WTC11 (cell line): ENCODE measurements at regions not wholly inside any gene's neighbourhood (a gene's known extent, or its start where the extent isn't known, plus 50 kb on each side); places are given as distances from the start of the nearest gene placed in this dataset.

Experiments used
- ATAC-seq: fragments of 200-7000 bp; cut with Tn5 transposase; 2 replicates; pipeline ENCODE4 v1.10.0; 2021; ENCODE audit warnings: mild to moderate bottlenecking, moderate library complexity
- CTCF ChIA-PET: fragments of 300-600 bp; sonication (Branson Sonifier 250); formaldehyde crosslinking; loops from one replicate; lab custom pipeline; 2021; ENCODE audit warnings: antibody characterized with exemption; lab: Charles Lee
- POLR2A ChIA-PET: fragments of 350-600 bp; sonication (Branson Sonifier 250); formaldehyde crosslinking; loops from one replicate; lab custom pipeline; 2021; ENCODE audit warnings: antibody characterized with exemption; lab: Charles Lee
- DNase-seq: peaks from one replicate; pipeline ENCODE4 v3.0.0; 2021; ENCODE audit warnings: low spot score
- H3K27ac Mint-ChIP-seq: 2 replicates; pipeline ENCODE4 v1.8.0; 2021; ENCODE audit warnings: mixed read lengths
- H3K27me3 Mint-ChIP-seq: 2 replicates; pipeline ENCODE4 v1.8.0; 2021; ENCODE audit warnings: low read depth, mild to moderate bottlenecking, moderate library complexity, mixed read lengths
- H3K36me3 Mint-ChIP-seq: 2 replicates; pipeline ENCODE4 v1.8.0; 2021; ENCODE audit warnings: mixed read lengths
- H3K4me1 Mint-ChIP-seq: 2 replicates; pipeline ENCODE4 v1.8.0; 2022; ENCODE audit warnings: mixed read lengths
- H3K4me3 Mint-ChIP-seq: 2 replicates; pipeline ENCODE4 v1.8.0; 2021; ENCODE audit warnings: mild to moderate bottlenecking, moderate library complexity, mixed read lengths
- H3K9me3 Mint-ChIP-seq: 2 replicates; pipeline ENCODE4 v1.8.0; 2021; ENCODE audit warnings: mixed read lengths
- ELF4 ChIP-seq: sonication (generic); formaldehyde crosslinking; IDR thresholded peaks from 2 replicates; pipeline ENCODE4 v1.8.1; 2022; ENCODE audit warnings: low read depth, mild to moderate bottlenecking, moderate library complexity, missing genetic modification reagents
- FOXJ3 ChIP-seq: sonication (generic); formaldehyde crosslinking; IDR thresholded peaks from 2 replicates; pipeline ENCODE4 v1.9.0; 2021; ENCODE audit warnings: missing genetic modification reagents, mild to moderate bottlenecking, borderline replicate concordance
- FOXK1 ChIP-seq: sonication (generic); formaldehyde crosslinking; IDR thresholded peaks from 2 replicates; pipeline ENCODE4 v1.8.0; 2022; ENCODE audit warnings: mild to moderate bottlenecking, moderate library complexity, missing genetic modification reagents
- GTF2I ChIP-seq: fragments of 250-450 bp; sonication (Bioruptor Pico); conservative IDR thresholded peaks from 2 replicates; pipeline ENCODE4 v1.4.0; 2021; ENCODE audit warnings: mild to moderate bottlenecking
- PRRX2 ChIP-seq: fragments of 250-450 bp; sonication (Bioruptor Pico); IDR thresholded peaks from 2 replicates; pipeline ENCODE4 v1.8.0; 2021; ENCODE audit warnings: mild to moderate bottlenecking
- SMAD3 ChIP-seq: sonication (generic); formaldehyde crosslinking; IDR thresholded peaks from 2 replicates; pipeline ENCODE4 v1.8.0; 2022; ENCODE audit warnings: missing genetic modification reagents, mild to moderate bottlenecking, borderline replicate concordance
- TCF7 ChIP-seq: sonication (generic); formaldehyde crosslinking; IDR thresholded peaks from 2 replicates; pipeline ENCODE4 v1.8.0; 2022; ENCODE audit warnings: mild to moderate bottlenecking, low read depth, missing genetic modification reagents, moderate library complexity
- TEAD1 ChIP-seq: sonication (generic); formaldehyde crosslinking; IDR thresholded peaks from 2 replicates; pipeline ENCODE4 v1.8.0; 2022; ENCODE audit warnings: mild to moderate bottlenecking, missing genetic modification reagents
- TP53 ChIP-seq: sonication (generic); formaldehyde crosslinking; IDR thresholded peaks from 2 replicates; pipeline ENCODE4 v1.8.1; 2023; ENCODE audit warnings: mild to moderate bottlenecking, missing genetic modification reagents
- ZBTB21 ChIP-seq: sonication (generic); formaldehyde crosslinking; IDR thresholded peaks from 2 replicates; pipeline ENCODE4 v1.8.1; 2023; ENCODE audit warnings: mild to moderate bottlenecking, missing genetic modification reagents, borderline replicate concordance
- ZNF423 ChIP-seq: fragments of 250-450 bp; sonication (Bioruptor Pico); IDR thresholded peaks from 2 replicates; pipeline ENCODE4 v2.1.2; 2022; ENCODE audit warnings: mild to moderate bottlenecking, moderate library complexity
- TF ChIP-seq, protein P1 (sequence below): sonication (generic); formaldehyde crosslinking; IDR thresholded peaks from 2 replicates; pipeline ENCODE4 v1.8.1; 2022; ENCODE audit warnings: mild to moderate bottlenecking, moderate library complexity, missing genetic modification reagents
- TF ChIP-seq, protein P2 (sequence below): sonication (generic); formaldehyde crosslinking; IDR thresholded peaks from 2 replicates; pipeline ENCODE4 v1.8.0; 2023; ENCODE audit warnings: missing genetic modification reagents
- TF ChIP-seq, protein P3 (sequence below): fragments of 250-450 bp; sonication (Bioruptor Pico); IDR thresholded peaks from 2 replicates; pipeline ENCODE4 v1.9.0; 2021; ENCODE audit warnings: mild to moderate bottlenecking, borderline replicate concordance
- TF ChIP-seq, protein P4 (sequence below): sonication (generic); formaldehyde crosslinking; IDR thresholded peaks from 2 replicates; pipeline ENCODE4 v1.8.0; 2022; ENCODE audit warnings: mild to moderate bottlenecking, missing genetic modification reagents
- TF ChIP-seq, protein P5 (sequence below): sonication (generic); formaldehyde crosslinking; IDR thresholded peaks from 2 replicates; pipeline ENCODE4 v1.8.1; 2023; ENCODE audit warnings: mild to moderate bottlenecking, missing genetic modification reagents, moderate library complexity
- TF ChIP-seq, protein P6 (sequence below): fragments of 250-450 bp; sonication (Bioruptor Pico); IDR thresholded peaks from 2 replicates; pipeline ENCODE4 v1.9.0; 2021; ENCODE audit warnings: mild to moderate bottlenecking

DNA sequence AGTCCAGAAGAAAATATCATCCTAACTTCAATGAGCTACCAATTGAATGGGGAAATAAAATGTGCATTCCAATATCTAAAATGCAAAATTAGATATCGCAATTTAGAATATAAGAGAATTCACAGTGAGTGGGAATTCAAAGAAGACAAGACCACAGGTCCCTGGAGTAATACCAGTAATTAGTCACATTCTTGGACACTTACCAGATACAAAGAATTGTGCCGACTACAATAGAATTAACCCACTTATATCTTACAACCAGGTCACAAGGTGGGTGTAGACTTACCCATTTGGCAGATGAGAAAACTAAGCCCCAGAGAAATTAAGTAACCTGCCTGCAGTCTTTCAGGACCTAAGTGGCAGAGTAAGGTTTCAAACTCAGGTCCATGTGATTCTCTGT, 84.3 kb upstream of the C1QTNF7 start (continued):
- TF ChIP-seq, protein P1, sequence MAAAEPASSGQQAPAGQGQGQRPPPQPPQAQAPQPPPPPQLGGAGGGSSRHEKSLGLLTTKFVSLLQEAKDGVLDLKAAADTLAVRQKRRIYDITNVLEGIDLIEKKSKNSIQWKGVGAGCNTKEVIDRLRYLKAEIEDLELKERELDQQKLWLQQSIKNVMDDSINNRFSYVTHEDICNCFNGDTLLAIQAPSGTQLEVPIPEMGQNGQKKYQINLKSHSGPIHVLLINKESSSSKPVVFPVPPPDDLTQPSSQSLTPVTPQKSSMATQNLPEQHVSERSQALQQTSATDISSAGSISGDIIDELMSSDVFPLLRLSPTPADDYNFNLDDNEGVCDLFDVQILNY (CRISPR knock-in tag), result no peak

DNA sequence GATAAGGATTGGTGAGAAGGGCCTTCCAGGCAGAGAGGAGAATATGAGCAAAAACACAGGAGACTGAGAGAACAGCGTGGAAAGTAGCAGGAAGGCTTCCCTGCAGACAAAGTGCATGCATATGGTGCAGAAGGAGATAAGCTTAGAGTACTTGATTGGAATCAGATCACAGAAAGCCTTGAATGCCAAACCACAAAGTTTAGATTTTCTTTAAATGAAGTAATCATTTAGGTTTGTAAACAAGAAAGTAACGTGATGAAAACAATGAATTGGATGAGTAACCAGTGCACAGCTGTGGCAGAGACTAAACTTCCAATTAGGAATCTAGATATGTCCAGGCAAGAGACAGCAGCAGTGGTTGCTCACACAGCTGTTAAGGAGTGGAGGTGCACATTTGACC, 83.8 kb upstream of the C1QTNF7 start:
- no peak overlapping the region for H3K27ac Mint-ChIP-seq
- no peak overlapping the region for H3K4me3 Mint-ChIP-seq
- H3K36me3 Mint-ChIP-seq, result no peaks in the 10 kb centered on the region
- CTCF ChIA-PET, result no interaction called here
- ATAC-seq (no peak), DNase-seq (no peak)
- no peaks in the 10 kb centered on the region for H3K9me3 Mint-ChIP-seq
- TF ChIP-seq FOXK1 (CRISPR knock-in tag) (no peak), GTF2I (CRISPR knock-in tag) (no peak), ZBTB21 (CRISPR knock-in tag) (no peak), ZNF423 (no peak), ELF4 (CRISPR knock-in tag) (no peak), PRRX2 (CRISPR knock-in tag) (no peak), TEAD1 (CRISPR knock-in tag) (no peak), FOXJ3 (CRISPR knock-in tag) (no peak), SMAD3 (CRISPR knock-in tag) (no peak), TP53 (CRISPR knock-in tag) (no peak), TCF7 (CRISPR knock-in tag) (no peak)
- TF ChIP-seq, protein P1 (CRISPR knock-in tag), result no peak
- TF ChIP-seq, protein P2, sequence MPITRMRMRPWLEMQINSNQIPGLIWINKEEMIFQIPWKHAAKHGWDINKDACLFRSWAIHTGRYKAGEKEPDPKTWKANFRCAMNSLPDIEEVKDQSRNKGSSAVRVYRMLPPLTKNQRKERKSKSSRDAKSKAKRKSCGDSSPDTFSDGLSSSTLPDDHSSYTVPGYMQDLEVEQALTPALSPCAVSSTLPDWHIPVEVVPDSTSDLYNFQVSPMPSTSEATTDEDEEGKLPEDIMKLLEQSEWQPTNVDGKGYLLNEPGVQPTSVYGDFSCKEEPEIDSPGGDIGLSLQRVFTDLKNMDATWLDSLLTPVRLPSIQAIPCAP (CRISPR knock-in tag), result no peak
- TF ChIP-seq, protein P3, sequence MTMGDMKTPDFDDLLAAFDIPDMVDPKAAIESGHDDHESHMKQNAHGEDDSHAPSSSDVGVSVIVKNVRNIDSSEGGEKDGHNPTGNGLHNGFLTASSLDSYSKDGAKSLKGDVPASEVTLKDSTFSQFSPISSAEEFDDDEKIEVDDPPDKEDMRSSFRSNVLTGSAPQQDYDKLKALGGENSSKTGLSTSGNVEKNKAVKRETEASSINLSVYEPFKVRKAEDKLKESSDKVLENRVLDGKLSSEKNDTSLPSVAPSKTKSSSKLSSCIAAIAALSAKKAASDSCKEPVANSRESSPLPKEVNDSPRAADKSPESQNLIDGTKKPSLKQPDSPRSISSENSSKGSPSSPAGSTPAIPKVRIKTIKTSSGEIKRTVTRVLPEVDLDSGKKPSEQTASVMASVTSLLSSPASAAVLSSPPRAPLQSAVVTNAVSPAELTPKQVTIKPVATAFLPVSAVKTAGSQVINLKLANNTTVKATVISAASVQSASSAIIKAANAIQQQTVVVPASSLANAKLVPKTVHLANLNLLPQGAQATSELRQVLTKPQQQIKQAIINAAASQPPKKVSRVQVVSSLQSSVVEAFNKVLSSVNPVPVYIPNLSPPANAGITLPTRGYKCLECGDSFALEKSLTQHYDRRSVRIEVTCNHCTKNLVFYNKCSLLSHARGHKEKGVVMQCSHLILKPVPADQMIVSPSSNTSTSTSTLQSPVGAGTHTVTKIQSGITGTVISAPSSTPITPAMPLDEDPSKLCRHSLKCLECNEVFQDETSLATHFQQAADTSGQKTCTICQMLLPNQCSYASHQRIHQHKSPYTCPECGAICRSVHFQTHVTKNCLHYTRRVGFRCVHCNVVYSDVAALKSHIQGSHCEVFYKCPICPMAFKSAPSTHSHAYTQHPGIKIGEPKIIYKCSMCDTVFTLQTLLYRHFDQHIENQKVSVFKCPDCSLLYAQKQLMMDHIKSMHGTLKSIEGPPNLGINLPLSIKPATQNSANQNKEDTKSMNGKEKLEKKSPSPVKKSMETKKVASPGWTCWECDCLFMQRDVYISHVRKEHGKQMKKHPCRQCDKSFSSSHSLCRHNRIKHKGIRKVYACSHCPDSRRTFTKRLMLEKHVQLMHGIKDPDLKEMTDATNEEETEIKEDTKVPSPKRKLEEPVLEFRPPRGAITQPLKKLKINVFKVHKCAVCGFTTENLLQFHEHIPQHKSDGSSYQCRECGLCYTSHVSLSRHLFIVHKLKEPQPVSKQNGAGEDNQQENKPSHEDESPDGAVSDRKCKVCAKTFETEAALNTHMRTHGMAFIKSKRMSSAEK (CRISPR knock-in tag), result no peak
- TF ChIP-seq, protein P4, sequence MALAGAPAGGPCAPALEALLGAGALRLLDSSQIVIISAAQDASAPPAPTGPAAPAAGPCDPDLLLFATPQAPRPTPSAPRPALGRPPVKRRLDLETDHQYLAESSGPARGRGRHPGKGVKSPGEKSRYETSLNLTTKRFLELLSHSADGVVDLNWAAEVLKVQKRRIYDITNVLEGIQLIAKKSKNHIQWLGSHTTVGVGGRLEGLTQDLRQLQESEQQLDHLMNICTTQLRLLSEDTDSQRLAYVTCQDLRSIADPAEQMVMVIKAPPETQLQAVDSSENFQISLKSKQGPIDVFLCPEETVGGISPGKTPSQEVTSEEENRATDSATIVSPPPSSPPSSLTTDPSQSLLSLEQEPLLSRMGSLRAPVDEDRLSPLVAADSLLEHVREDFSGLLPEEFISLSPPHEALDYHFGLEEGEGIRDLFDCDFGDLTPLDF (CRISPR knock-in tag), result no peak
- TF ChIP-seq, protein P5, sequence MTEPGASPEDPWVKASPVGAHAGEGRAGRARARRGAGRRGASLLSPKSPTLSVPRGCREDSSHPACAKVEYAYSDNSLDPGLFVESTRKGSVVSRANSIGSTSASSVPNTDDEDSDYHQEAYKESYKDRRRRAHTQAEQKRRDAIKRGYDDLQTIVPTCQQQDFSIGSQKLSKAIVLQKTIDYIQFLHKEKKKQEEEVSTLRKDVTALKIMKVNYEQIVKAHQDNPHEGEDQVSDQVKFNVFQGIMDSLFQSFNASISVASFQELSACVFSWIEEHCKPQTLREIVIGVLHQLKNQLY, result no peak
- TF ChIP-seq, protein P6, sequence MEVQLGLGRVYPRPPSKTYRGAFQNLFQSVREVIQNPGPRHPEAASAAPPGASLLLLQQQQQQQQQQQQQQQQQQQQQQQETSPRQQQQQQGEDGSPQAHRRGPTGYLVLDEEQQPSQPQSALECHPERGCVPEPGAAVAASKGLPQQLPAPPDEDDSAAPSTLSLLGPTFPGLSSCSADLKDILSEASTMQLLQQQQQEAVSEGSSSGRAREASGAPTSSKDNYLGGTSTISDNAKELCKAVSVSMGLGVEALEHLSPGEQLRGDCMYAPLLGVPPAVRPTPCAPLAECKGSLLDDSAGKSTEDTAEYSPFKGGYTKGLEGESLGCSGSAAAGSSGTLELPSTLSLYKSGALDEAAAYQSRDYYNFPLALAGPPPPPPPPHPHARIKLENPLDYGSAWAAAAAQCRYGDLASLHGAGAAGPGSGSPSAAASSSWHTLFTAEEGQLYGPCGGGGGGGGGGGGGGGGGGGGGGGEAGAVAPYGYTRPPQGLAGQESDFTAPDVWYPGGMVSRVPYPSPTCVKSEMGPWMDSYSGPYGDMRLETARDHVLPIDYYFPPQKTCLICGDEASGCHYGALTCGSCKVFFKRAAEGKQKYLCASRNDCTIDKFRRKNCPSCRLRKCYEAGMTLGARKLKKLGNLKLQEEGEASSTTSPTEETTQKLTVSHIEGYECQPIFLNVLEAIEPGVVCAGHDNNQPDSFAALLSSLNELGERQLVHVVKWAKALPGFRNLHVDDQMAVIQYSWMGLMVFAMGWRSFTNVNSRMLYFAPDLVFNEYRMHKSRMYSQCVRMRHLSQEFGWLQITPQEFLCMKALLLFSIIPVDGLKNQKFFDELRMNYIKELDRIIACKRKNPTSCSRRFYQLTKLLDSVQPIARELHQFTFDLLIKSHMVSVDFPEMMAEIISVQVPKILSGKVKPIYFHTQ (CRISPR knock-in tag), result no peak
- TF ChIP-seq, all 79 proteins: peak for 0
- Mint-ChIP-seq H3K4me1 (peaks cover 11% of the 10 kb centered on the region), H3K27me3 (no peaks in the 10 kb centered on the region)
- POLR2A ChIA-PET, result no interaction called here
